ENCODE measurements at regions not wholly inside any gene's neighbourhood (a gene's known extent, or its start where the extent isn't known, plus 50 kb on each side); places are given as distances from the start of the nearest gene placed in this dataset.

- POLR2A ChIA-PET = interaction anchor here (1.2 kb wide), 1 partner anchor 474 kb away, joined by 4 read pairs; no protein-coding TSS in a partner anchor
These were observed 77.1 kb upstream of the KLF4 start for GRCh38 chr9:107566611-107567061.

DNA sequence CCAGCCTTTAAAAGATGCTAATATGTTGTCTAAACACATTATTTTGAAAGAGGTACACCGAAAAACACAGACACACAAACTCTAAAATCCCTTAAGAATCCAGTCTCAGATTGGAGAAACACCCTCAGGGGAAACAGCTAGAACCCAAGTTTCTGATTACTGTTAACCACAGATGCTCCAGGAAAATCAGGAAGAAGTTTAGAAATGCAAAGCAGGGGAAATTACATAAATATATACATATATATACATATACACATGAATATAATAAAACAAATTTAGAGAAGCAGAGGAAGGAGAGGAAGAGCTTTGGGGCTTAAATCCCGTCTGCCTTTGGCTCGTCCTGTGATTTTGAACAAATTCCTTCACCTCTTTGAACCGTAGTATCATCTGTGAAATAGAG lies 73.2 kb upstream of the KLF4 start:
- ChIA-PET CTCF (interaction anchor here (0.6 kb wide), 1 partner anchor 106 kb away, joined by 7 read pairs; no protein-coding TSS in a partner anchor), POLR2A (no interaction called here)
- intact Hi-C loops (cut with micrococcal nuclease) = no loop called here
- Mint-ChIP-seq H3K27me3 (ENCODE audit: insufficient read depth, unreplicated experiment) (no peaks in the 10 kb centered on the region), H3K9me3 (ENCODE audit: unreplicated experiment) (no peaks in the 10 kb centered on the region), H3K27ac (ENCODE audit: low read depth, unreplicated experiment) (no peak overlapping the region), H3K4me1 (ENCODE audit: insufficient read depth, unreplicated experiment) (peaks cover 2% of the 10 kb centered on the region), H3K36me3 (ENCODE audit: insufficient read depth, unreplicated experiment) (no peaks in the 10 kb centered on the region), H3K4me3 (ENCODE audit: unreplicated experiment) (no peak overlapping the region)
- no TSS peak for BruUV-seq (replicated peaks)
- DNase-seq (ENCODE audit: unreplicated experiment) = no peak
- no peak for TF ChIP-seq CTCF (IDR thresholded peaks at IDR 0.05; ENCODE audit: unreplicated experiment)

More at GRCh38 chr9:107566611-107567061, 77.1 kb upstream of the KLF4 start:
- DNase-seq (ENCODE audit: unreplicated experiment) = no peak
- H3K4me1 Mint-ChIP-seq (ENCODE audit: insufficient read depth, unreplicated experiment) = no peaks in the 10 kb centered on the region
- no peaks in the 10 kb centered on the region for H3K27me3 Mint-ChIP-seq (ENCODE audit: insufficient read depth, unreplicated experiment)
- H3K9me3 Mint-ChIP-seq (ENCODE audit: unreplicated experiment) = no peaks in the 10 kb centered on the region
- H3K36me3 Mint-ChIP-seq (ENCODE audit: insufficient read depth, unreplicated experiment) = no peaks in the 10 kb centered on the region
- no peak for TF ChIP-seq CTCF (IDR thresholded peaks at IDR 0.05; ENCODE audit: unreplicated experiment)
- no peak overlapping the region for H3K4me3 Mint-ChIP-seq (ENCODE audit: unreplicated experiment)
- CTCF ChIA-PET = no interaction called here
- H3K27ac Mint-ChIP-seq (ENCODE audit: low read depth, unreplicated experiment) = no peak overlapping the region
- intact Hi-C loops (cut with micrococcal nuclease) = no loop called here
- no TSS peak for BruUV-seq (replicated peaks)

GRCh38 chr9:107559494-107560086 lies 70.0 kb upstream of the KLF4 start:
- Mint-ChIP-seq H3K9me3 (ENCODE audit: unreplicated experiment) (no peaks in the 10 kb centered on the region), H3K4me3 (ENCODE audit: unreplicated experiment) (no peak overlapping the region), H3K4me1 (ENCODE audit: insufficient read depth, unreplicated experiment) (peaks cover 12% of the 10 kb centered on the region), H3K27me3 (ENCODE audit: insufficient read depth, unreplicated experiment) (no peaks in the 10 kb centered on the region), H3K36me3 (ENCODE audit: insufficient read depth, unreplicated experiment) (no peaks in the 10 kb centered on the region), H3K27ac (ENCODE audit: low read depth, unreplicated experiment) (no peak overlapping the region)
- ChIA-PET POLR2A (no interaction called here), CTCF (interaction anchor here (0.6 to 0.8 kb wide), 2 partner anchors 16 to 142 kb away, joined by 3 read pairs; no protein-coding TSS in a partner anchor)
- no peak for TF ChIP-seq CTCF (IDR thresholded peaks at IDR 0.05; ENCODE audit: unreplicated experiment)
- BruUV-seq (replicated peaks) = no TSS peak
- DNase-seq (ENCODE audit: unreplicated experiment) = no peak
- intact Hi-C loops (cut with micrococcal nuclease) = no loop called here

DNA sequence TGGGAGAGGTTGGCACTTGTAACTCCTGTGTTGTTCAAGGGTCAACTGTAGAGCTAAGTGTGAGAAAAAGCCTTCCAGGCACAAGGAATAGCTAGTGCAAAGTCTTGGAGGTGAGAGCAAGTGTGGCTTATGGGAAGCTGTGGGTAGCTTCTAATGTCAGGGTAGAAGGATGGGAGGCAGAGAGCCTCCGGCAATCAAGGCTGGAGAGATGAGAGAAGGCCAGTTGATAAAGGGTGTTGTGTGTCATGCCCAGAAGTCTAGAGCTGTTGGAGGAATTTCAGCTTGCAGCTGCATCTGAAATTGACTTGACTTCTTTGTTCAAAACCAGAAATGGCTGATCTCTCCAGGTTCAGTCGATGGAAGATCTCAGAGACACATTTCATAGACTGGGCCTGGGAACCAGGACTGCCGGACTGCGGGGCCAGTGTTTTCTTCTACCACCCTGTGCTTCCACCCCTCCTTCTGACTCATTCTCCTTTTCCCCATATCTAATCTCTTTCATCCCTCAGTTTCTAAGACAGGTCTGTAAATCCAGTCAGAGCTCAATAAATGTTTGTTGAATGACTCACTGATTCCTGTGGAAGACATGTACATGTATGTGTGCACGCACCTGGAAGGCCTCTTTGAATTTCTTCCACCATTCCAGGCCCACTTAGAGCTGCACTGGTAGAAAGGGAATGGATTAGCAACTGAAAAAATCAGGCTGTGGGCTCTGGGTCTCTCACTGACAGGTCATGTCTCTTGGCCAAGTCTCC lies 67.8 kb upstream of the KLF4 start:
- TF ChIP-seq CTCF (IDR thresholded peaks at IDR 0.05; ENCODE audit: unreplicated experiment) = no peak
- BruUV-seq (replicated peaks) = no TSS peak
- Mint-ChIP-seq H3K27me3 (ENCODE audit: insufficient read depth, unreplicated experiment) (no peaks in the 10 kb centered on the region), H3K9me3 (ENCODE audit: unreplicated experiment) (no peaks in the 10 kb centered on the region), H3K4me1 (ENCODE audit: insufficient read depth, unreplicated experiment) (peaks cover 12% of the 10 kb centered on the region), H3K36me3 (ENCODE audit: insufficient read depth, unreplicated experiment) (no peaks in the 10 kb centered on the region), H3K4me3 (ENCODE audit: unreplicated experiment) (no peak overlapping the region), H3K27ac (ENCODE audit: low read depth, unreplicated experiment) (no peak overlapping the region)
- peak; percentile 22 for DNase-seq (ENCODE audit: unreplicated experiment)
- ChIA-PET POLR2A (interaction anchor here (0.6 to 1.7 kb wide), 2 partner anchors 8 to 1223 kb away, joined by 3 to 6 read pairs; no protein-coding TSS in a partner anchor), CTCF (no interaction called here)
- intact Hi-C loops (cut with micrococcal nuclease) = no loop called here
